ENCODE measurements at regions not wholly inside any gene's neighbourhood (a gene's known extent, or its start where the extent isn't known, plus 50 kb on each side); places are given as distances from the start of the nearest gene placed in this dataset.

DNA sequence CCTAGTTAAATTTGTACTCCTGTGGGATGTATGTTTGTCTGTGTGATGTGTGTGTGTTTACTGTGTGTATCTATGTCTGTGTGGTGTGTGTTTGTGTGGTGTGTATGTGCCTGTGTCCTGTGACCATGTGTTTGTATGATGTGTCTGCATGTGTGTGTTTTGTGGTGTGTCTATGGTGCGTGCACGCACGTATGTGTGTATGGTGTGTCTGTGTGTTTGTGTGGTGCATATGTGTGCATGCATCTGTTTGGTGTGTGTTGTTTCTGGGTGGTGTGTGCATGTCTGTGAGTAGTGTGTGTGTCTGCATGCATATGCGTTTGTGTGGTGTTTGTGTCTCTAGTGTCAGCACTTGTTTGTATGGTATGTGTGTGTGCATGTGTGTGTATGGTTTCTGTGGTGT, 174.2 kb upstream of the RBFOX1 start:
- POLR2A ChIA-PET = no interaction called here
- no peak for DNase-seq (ENCODE audit: low read depth, low spot score)
- TF ChIP-seq, protein P1, sequence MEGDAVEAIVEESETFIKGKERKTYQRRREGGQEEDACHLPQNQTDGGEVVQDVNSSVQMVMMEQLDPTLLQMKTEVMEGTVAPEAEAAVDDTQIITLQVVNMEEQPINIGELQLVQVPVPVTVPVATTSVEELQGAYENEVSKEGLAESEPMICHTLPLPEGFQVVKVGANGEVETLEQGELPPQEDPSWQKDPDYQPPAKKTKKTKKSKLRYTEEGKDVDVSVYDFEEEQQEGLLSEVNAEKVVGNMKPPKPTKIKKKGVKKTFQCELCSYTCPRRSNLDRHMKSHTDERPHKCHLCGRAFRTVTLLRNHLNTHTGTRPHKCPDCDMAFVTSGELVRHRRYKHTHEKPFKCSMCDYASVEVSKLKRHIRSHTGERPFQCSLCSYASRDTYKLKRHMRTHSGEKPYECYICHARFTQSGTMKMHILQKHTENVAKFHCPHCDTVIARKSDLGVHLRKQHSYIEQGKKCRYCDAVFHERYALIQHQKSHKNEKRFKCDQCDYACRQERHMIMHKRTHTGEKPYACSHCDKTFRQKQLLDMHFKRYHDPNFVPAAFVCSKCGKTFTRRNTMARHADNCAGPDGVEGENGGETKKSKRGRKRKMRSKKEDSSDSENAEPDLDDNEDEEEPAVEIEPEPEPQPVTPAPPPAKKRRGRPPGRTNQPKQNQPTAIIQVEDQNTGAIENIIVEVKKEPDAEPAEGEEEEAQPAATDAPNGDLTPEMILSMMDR (IDR thresholded peaks at IDR 0.05; ENCODE audit: insufficient read depth, low read length, missing control alignments) = no peak
- H3K4me3 ChIP-seq (ENCODE audit: low read depth, low read length) = no peak overlapping the region
- CTCF ChIA-PET = no interaction called here

DNA sequence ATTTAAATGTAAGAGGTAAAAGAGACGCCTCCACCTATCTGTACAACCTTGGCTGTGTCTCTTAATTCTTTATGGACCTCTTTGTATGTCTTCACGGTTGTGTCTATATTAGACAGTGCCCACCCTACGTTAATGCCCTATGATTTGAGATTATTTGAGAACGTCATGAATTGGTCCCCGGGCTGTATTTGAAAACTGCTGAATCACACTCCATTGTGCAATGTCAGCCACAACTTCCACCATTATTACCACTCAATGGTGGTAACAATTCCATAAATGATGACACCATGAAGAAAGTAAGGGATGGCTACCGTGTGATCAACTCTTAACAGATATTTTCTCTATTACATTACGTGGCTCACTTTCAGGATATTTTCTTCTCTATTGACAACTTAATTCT, 182.4 kb upstream of the RBFOX1 start:
- POLR2A ChIA-PET = no interaction called here
- CTCF ChIA-PET = no interaction called here
- no peak for DNase-seq (ENCODE audit: low read depth, low spot score)
- TF ChIP-seq, protein P1 (IDR thresholded peaks at IDR 0.05; ENCODE audit: insufficient read depth, low read length, missing control alignments) = no peak
- H3K4me3 ChIP-seq (ENCODE audit: low read depth, low read length) = no peak overlapping the region

DNA sequence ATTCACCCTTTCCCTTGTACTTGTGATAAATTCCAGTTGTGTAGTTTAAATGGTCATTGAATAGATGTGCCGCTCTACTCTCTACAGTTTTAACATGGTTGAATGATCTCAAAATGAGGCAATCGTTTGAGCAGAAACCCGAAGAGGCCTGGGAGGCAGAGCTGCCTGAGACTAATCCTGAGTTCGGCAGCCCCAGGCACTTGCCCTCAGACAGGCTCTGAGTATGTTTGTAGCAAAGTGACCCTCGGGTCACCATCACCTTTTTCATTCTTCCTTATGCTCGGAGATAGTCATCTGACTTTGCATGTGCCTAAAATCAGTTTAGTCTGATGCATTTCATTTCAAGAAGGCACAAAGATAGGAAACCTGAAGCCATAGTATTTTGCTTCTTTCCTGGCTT, 184.0 kb upstream of the RBFOX1 start:
- POLR2A ChIA-PET = no interaction called here
- H3K4me3 ChIP-seq (ENCODE audit: low read depth, low read length) = no peak overlapping the region
- TF ChIP-seq, protein P1 (IDR thresholded peaks at IDR 0.05; ENCODE audit: insufficient read depth, low read length, missing control alignments) = no peak
- no peak for DNase-seq (ENCODE audit: low read depth, low spot score)
- CTCF ChIA-PET = no interaction called here

DNA sequence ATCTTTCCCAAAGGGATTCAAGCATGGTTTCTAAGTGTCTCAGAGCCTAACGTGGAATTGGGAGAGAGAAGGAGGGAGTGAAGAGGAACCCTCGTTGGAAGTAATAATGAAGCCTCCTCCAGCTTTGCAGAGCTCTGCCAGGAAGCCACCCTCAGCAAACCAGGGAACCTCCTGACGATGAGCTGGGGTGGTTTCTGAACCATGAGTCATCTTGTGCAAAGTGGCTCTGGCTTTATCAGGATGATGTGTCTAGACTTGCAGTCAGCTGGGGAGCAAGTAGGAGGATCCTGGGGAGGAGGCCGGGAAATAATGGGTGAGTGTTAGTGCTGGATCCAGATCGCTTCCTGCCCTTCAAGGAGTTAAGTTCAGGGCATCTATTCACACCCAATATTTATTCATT, 191.7 kb upstream of the RBFOX1 start:
- H3K4me3 ChIP-seq (ENCODE audit: low read depth, low read length) = no peak overlapping the region
- CTCF ChIA-PET = no interaction called here
- POLR2A ChIA-PET = no interaction called here
- TF ChIP-seq, protein P1 (IDR thresholded peaks at IDR 0.05; ENCODE audit: insufficient read depth, low read length, missing control alignments) = no peak
- no peak for DNase-seq (ENCODE audit: low read depth, low spot score)

DNA sequence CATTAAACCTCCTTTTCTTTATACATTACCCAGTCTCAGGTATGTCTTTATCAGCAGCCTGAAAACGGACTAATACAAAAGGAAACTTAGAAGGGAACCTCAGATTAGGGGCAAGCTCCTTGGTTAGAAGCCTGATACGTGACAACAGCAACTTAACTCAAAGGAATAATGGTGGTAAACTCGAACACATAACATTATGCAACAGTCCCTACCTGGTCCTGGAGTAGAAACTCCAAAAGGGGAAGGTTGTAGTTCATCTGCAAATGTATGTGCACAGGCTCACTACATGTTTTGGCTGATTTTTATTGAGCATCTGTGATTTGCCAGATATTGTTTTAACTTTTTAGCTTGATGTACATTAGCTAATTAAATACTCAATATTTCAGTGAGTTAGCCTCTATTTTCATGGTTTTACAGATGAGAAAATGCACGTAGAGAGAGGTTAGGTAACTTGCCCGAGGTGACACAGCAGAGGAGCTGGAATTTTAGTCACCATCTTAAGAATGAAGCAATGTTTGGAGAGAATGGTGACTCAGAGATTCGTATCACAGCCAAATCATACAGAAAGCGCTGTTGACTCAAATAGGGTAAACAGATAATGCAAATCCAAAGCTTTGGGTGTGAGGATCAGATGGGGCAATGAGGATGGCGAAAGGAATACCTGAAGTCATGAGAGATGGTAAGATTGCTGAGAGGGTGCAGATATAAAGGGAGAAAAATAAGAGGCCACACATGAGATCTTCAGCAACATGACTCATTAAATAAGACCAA, 194.9 kb upstream of the RBFOX1 start:
- DNase-seq (ENCODE audit: low read depth, low spot score) = no peak
- H3K4me3 ChIP-seq (ENCODE audit: low read depth, low read length) = no peak overlapping the region
- TF ChIP-seq, protein P1 (IDR thresholded peaks at IDR 0.05; ENCODE audit: insufficient read depth, low read length, missing control alignments) = no peak
- CTCF ChIA-PET = no interaction called here
- POLR2A ChIA-PET = no interaction called here

DNA sequence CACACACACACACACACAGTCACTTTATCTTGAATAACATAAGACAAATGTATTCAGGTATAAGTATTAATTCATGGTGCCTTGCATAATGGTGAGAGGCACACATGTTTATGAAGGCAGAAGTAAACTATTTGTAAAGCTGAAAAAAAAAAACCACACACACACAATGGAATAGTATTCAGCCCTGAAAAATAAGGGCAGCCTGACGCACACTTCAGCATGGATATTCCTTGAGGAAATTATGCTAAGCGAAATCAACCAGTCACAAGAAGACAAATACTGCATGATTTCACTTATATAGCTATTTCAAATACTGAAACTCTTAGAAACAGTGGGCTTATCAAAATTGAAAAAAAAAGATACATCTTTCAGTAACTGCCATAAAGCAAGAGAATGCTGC, 200.2 kb upstream of the RBFOX1 start:
- no peak overlapping the region for H3K4me3 ChIP-seq (ENCODE audit: low read depth, low read length)
- CTCF ChIA-PET = no interaction called here
- no peak for DNase-seq (ENCODE audit: low read depth, low spot score)
- TF ChIP-seq, protein P1 (IDR thresholded peaks at IDR 0.05; ENCODE audit: insufficient read depth, low read length, missing control alignments) = no peak
- POLR2A ChIA-PET = no interaction called here

Data from AG04449 (cell line).